ENCODE measurements at regions not wholly inside any gene's neighbourhood (a gene's known extent, or its start where the extent isn't known, plus 50 kb on each side); places are given as distances from the start of the nearest gene placed in this dataset.

DNA sequence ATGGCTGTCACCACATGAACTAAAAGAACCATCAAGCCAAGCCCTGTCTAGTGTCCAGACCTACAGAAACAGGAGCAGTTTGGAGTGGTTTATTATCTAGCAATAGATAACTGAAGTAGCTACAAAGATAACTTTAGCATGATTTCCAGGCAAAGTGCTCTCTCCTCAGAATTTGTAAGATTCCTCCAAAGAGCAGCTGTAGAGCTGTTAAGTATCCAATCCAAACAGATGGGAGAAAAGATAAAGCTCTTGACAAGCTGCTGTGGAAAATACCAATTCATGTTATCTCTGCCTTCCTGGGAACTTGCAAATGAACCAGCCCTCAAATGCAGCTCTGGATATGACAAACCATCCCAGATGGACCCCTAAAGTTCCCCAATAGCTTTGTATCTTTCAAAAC is 78.9 kb upstream of the RESF1 start:
- Histone ChIP-seq H3K4me3 (no peak overlapping the region), H3K27ac (peak overlapping the region; percentile 4), H3K9me3 (ENCODE audit: low read depth) (no peaks in the 10 kb centered on the region), H3K4me1 (ENCODE audit: low read depth) (no peaks in the 10 kb centered on the region), H3K36me3 (no peaks in the 10 kb centered on the region), H3K27me3 (no peaks in the 10 kb centered on the region)
- DNase-seq (ENCODE audit: low read depth in 1 of 2, low spot score in 1 of 2): peak; percentile 5 to 46
- TF ChIP-seq, protein P1, sequence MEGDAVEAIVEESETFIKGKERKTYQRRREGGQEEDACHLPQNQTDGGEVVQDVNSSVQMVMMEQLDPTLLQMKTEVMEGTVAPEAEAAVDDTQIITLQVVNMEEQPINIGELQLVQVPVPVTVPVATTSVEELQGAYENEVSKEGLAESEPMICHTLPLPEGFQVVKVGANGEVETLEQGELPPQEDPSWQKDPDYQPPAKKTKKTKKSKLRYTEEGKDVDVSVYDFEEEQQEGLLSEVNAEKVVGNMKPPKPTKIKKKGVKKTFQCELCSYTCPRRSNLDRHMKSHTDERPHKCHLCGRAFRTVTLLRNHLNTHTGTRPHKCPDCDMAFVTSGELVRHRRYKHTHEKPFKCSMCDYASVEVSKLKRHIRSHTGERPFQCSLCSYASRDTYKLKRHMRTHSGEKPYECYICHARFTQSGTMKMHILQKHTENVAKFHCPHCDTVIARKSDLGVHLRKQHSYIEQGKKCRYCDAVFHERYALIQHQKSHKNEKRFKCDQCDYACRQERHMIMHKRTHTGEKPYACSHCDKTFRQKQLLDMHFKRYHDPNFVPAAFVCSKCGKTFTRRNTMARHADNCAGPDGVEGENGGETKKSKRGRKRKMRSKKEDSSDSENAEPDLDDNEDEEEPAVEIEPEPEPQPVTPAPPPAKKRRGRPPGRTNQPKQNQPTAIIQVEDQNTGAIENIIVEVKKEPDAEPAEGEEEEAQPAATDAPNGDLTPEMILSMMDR (IDR thresholded peaks at IDR 0.05; ENCODE audit: low read depth, low read length): no peak

DNA sequence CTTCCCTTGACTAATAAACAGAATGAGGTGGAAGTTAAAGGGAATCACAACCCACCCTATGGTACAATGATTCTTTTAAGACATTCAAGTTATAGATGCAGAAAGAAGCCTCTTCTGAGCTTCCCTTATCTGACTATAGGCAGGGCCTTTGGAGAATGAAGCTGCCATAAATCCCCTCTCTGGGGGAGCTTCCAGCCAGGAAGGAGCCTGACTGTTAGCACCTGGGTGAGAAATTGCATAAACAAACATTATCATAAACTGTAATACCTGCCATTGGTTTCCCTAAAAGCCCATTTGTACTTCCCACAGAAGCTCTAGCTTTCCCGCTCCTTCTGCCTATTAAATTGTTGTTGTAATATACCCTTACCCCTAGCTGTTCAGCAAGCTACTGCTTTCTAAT is 81.3 kb upstream of the RESF1 start:
- H3K27ac ChIP-seq: no peak overlapping the region
- no peaks in the 10 kb centered on the region for H3K4me1 ChIP-seq (ENCODE audit: low read depth)
- no peak overlapping the region for H3K4me3 ChIP-seq
- H3K27me3 ChIP-seq: no peaks in the 10 kb centered on the region
- no peaks in the 10 kb centered on the region for H3K9me3 ChIP-seq (ENCODE audit: low read depth)
- DNase-seq (ENCODE audit: low read depth in 1 of 2, low spot score in 1 of 2): no peak
- H3K36me3 ChIP-seq: no peaks in the 10 kb centered on the region
- TF ChIP-seq, protein P1 (IDR thresholded peaks at IDR 0.05; ENCODE audit: low read depth, low read length): no peak

DNA sequence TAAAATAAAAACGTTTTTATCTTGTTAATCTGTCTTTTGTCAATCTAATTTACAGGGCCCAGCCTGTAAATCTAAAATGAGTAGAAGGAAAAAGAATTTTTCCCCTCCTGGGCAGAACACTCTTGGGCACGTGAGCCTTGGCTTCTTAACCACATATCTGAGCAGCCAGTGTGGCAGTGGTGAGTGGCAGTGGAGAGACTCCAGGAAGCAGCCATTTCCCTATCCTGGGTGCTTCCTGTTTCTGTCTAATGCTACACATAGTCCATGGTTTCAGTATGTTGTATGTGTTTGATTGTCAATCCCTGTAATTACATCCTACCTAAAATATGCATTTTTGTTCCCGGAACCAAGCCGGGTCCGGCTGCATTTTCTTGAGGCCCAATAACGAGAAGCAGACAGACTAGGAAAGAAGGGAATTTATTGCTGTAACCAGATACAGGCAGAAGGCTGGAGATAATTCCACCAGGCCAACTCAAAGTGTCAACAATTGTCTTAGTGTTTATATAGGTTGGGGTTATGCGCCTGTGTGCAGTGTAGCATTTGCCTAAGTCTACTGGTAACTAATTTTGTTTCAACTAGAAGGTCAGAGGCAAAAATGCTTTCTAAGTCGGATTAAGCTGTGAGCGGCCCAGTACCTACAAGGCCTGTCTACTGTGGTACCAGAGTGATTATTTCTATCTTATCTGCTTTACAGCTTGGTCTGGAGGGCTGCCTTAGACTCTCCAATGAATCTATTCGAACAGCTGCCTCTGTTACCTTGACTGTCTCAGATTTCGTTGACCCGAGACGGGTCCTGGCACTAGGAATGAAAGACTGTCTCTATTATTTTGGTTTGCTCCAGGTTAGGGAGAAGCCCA is 82.4 kb upstream of the RESF1 start:
- Histone ChIP-seq H3K27me3 (no peaks in the 10 kb centered on the region), H3K36me3 (no peaks in the 10 kb centered on the region), H3K4me1 (ENCODE audit: low read depth) (no peaks in the 10 kb centered on the region), H3K27ac (no peak overlapping the region), H3K4me3 (no peak overlapping the region), H3K9me3 (ENCODE audit: low read depth) (no peaks in the 10 kb centered on the region)
- DNase-seq (ENCODE audit: low read depth in 1 of 2, low spot score in 1 of 2): no peak
- TF ChIP-seq, protein P1 (IDR thresholded peaks at IDR 0.05; ENCODE audit: low read depth, low read length): no peak

DNA sequence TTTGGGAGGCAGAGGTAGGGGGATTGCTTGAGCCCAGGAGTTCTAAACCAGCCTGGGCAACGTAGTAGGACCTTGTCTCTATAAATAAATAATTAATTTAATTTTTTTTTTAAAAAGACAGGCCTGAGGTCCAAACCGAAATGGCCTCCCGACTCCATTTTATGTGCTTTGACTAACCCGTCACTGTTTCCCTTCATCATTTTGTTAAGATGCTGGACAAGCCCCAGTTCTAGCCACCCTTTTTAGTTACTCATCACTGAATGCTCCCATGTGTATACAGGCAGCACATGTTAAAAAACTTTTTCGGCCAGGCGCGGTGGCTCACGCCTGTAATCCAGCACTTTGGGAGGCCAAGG is 83.6 kb upstream of the RESF1 start:
- TF ChIP-seq, protein P1 (IDR thresholded peaks at IDR 0.05; ENCODE audit: low read depth, low read length): no peak
- no peaks in the 10 kb centered on the region for H3K4me1 ChIP-seq (ENCODE audit: low read depth)
- no peak for DNase-seq (ENCODE audit: low read depth in 1 of 2, low spot score in 1 of 2)
- H3K27me3 ChIP-seq: no peaks in the 10 kb centered on the region
- no peak overlapping the region for H3K4me3 ChIP-seq
- H3K27ac ChIP-seq: no peak overlapping the region
- H3K36me3 ChIP-seq: no peaks in the 10 kb centered on the region
- H3K9me3 ChIP-seq (ENCODE audit: low read depth): no peaks in the 10 kb centered on the region

DNA sequence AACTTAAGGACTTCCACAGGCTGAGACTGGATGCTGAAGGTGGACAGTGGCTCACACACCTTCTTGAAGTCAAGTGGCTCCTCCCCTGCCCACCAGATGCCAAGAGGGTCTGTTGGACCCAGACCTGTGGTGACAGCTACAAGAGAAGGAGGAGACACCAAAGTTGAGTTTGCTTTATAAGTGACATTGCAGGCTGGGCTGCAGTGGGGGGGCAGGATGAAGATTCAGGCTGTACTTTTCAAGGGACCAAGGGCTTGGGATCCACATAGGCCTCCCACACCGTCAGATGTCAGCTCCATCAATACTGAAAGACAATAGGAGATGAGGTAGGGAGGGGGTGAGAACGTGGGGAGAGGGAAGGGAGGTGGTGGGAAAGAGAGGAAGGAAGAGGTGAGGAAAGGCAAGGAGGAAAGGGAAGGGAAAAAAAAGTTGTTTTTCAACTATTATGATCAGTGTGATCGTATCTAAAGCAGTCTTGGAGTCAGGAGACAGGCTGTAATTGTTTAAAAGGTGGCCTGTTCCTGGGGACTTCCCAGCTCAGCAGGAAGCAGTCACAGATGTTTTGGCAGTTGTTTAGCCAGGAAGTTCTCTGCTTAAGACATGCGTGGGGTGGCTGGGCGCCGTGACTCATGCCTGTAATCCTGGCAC is 84.1 kb upstream of the RESF1 start:
- no peaks in the 10 kb centered on the region for H3K27me3 ChIP-seq
- TF ChIP-seq, protein P1 (IDR thresholded peaks at IDR 0.05; ENCODE audit: low read depth, low read length): no peak
- H3K9me3 ChIP-seq (ENCODE audit: low read depth): no peaks in the 10 kb centered on the region
- peak in 1 of 2 donors; percentile 91 for DNase-seq (ENCODE audit: low read depth in 1 of 2, low spot score in 1 of 2)
- no peak overlapping the region for H3K27ac ChIP-seq
- H3K4me1 ChIP-seq (ENCODE audit: low read depth): no peaks in the 10 kb centered on the region
- H3K4me3 ChIP-seq: no peak overlapping the region
- H3K36me3 ChIP-seq: no peaks in the 10 kb centered on the region

Measured in cardiac muscle cell (in vitro differentiated cells and primary cell).